SK-N-SH (cell line): ENCODE measurements at regions not wholly inside any gene's neighbourhood (a gene's known extent, or its start where the extent isn't known, plus 50 kb on each side); places are given as distances from the start of the nearest gene placed in this dataset.

Experiments used
- CTCF ChIP-seq: fragments of 200-600 bp; sonication (generic); IDR thresholded peaks from 2 replicates; pipeline ENCODE4 v1.6.1; 2017; ENCODE audit warnings: antibody characterized with exemption, mild to moderate bottlenecking, moderate library complexity
- EP300 ChIP-seq, 2 experiments: IDR thresholded peaks; 2 replicates each; pipeline versions ENCODE4 v1.4.0 to v1.6.1; 2012; ENCODE audit warnings: borderline replicate concordance in 1 of 2, low read depth in 1 of 2, low read length in 1 of 2
- EZH2phosphoT487 ChIP-seq: fragments of 200-600 bp; sonication (generic); IDR thresholded peaks from 2 replicates; pipeline ENCODE4 v1.6.1; 2017; ENCODE audit warnings: low read depth, mixed run types, mild to moderate bottlenecking, antibody characterized with exemption, moderate library complexity, borderline replicate concordance
- GABPA ChIP-seq: IDR thresholded peaks from 2 replicates; pipeline ENCODE4 v1.4.0; 2012; ENCODE audit warnings: low read depth, mild to moderate bottlenecking
- MXI1 ChIP-seq: IDR thresholded peaks from 2 replicates; pipeline ENCODE4 v1.6.1; 2012; ENCODE audit warnings: mild to moderate bottlenecking, low read depth, low read length, improper control_type of control experiment
- POLR2AphosphoS5 ChIP-seq: IDR thresholded peaks from 2 replicates; pipeline ENCODE4 v1.6.1; 2012; ENCODE audit warnings: low read depth, low read length
- RAD21 ChIP-seq: IDR thresholded peaks from 2 replicates; pipeline ENCODE4 v1.6.1; 2012; ENCODE audit warnings: mild to moderate bottlenecking, low read length
- RFX5 ChIP-seq: IDR thresholded peaks from 2 replicates; pipeline ENCODE4 v1.6.1; 2012; ENCODE audit warnings: mild to moderate bottlenecking, improper control_type of control experiment, low read length
- SIN3A ChIP-seq: IDR thresholded peaks from 2 replicates; pipeline ENCODE4 v1.6.1; 2012; ENCODE audit warnings: low read depth, mild to moderate bottlenecking, low read length, moderate library complexity, borderline replicate concordance
- TAF1 ChIP-seq: IDR thresholded peaks from 2 replicates; pipeline ENCODE4 v1.6.1; 2012; ENCODE audit warnings: low read depth, mild to moderate bottlenecking, low read length, moderate library complexity, borderline replicate concordance
- TF ChIP-seq, protein P1 (sequence below): IDR thresholded peaks from 2 replicates; pipeline ENCODE4 v1.6.1; 2012; ENCODE audit warnings: mild to moderate bottlenecking, low read depth, low read length, moderate library complexity

GRCh38 chr9:78468974-78469576 lies 172.2 kb downstream of the PSAT1 start:
- TF ChIP-seq EZH2phosphoT487 (no peak), RAD21 (no peak), CTCF (no peak), TAF1 (no peak), SIN3A (no peak), RFX5 (no peak), POLR2AphosphoS5 (no peak), EP300 (IDR thresholded peaks at IDR 0.05; ENCODE audit: borderline replicate concordance in 1 of 2, low read depth in 1 of 2, low read length in 1 of 2) (no peak), GABPA (no peak), MXI1 (no peak)
- TF ChIP-seq, protein P1, sequence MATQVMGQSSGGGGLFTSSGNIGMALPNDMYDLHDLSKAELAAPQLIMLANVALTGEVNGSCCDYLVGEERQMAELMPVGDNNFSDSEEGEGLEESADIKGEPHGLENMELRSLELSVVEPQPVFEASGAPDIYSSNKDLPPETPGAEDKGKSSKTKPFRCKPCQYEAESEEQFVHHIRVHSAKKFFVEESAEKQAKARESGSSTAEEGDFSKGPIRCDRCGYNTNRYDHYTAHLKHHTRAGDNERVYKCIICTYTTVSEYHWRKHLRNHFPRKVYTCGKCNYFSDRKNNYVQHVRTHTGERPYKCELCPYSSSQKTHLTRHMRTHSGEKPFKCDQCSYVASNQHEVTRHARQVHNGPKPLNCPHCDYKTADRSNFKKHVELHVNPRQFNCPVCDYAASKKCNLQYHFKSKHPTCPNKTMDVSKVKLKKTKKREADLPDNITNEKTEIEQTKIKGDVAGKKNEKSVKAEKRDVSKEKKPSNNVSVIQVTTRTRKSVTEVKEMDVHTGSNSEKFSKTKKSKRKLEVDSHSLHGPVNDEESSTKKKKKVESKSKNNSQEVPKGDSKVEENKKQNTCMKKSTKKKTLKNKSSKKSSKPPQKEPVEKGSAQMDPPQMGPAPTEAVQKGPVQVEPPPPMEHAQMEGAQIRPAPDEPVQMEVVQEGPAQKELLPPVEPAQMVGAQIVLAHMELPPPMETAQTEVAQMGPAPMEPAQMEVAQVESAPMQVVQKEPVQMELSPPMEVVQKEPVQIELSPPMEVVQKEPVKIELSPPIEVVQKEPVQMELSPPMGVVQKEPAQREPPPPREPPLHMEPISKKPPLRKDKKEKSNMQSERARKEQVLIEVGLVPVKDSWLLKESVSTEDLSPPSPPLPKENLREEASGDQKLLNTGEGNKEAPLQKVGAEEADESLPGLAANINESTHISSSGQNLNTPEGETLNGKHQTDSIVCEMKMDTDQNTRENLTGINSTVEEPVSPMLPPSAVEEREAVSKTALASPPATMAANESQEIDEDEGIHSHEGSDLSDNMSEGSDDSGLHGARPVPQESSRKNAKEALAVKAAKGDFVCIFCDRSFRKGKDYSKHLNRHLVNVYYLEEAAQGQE, result no peak
